Stimulated activated CD4-positive, alpha-beta T cell treated with anti-CD3 and anti-CD28 coated beads, Interleukin-1b, Interleukin-23, amount 100 ng/mL, for 4 hours (primary cell): ENCODE measurements at regions not wholly inside any gene's neighbourhood (a gene's known extent, or its start where the extent isn't known, plus 50 kb on each side); places are given as distances from the start of the nearest gene placed in this dataset.
"Not testable (repeated sequence)": the region's sequence is repeated elsewhere in the genome, so short reads cannot be mapped to it uniquely, and the experiment has no call there.

Experiments
- DNase-seq, 2 donors: peaks; one replicate each; pipeline ENCODE4 v3.0.0-alpha.2; 2020; ENCODE audit warnings: low read depth in 2 of 2

DNA sequence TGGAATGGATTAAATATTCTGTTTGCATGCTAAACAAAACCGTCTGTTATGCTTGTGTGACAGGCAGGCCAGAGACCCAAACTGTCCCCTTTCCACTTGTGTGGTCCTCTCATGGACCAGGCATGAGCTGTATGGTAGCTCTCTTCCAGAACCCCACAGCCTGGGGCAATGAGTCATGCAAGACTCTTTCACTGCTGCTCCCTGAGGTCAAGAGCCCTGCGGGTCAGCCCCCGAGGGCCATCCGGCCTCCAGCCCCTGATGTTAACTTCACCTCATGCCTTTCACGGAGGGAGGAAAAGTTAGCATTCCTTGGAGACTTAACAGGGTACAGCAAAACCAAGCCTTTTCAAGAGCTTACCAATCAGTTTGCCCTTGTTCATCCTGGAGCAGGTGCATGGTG is 239.1 kb upstream of the DIO3 start:
- DNase-seq = no peak

DNA sequence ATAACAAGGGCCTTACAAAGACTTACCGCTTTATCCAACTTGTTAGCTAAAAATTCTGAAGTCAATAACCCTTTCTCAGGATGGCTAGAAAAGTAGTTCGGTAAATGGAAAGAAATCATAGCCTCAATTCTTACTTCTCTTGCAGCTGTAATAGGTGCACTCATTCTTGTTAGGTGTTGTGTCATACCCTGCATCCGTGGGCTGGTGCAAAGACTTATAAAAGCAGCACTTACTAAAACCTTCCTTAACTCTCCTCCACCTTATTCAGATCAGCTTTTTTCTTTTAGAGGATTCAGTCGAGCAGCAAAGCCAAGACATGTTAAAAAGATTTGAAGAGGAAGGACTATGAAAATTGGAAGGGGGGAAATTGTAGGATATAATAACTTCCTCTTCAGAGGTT is 238.2 kb upstream of the DIO3 start:
- no peak for DNase-seq

DNA sequence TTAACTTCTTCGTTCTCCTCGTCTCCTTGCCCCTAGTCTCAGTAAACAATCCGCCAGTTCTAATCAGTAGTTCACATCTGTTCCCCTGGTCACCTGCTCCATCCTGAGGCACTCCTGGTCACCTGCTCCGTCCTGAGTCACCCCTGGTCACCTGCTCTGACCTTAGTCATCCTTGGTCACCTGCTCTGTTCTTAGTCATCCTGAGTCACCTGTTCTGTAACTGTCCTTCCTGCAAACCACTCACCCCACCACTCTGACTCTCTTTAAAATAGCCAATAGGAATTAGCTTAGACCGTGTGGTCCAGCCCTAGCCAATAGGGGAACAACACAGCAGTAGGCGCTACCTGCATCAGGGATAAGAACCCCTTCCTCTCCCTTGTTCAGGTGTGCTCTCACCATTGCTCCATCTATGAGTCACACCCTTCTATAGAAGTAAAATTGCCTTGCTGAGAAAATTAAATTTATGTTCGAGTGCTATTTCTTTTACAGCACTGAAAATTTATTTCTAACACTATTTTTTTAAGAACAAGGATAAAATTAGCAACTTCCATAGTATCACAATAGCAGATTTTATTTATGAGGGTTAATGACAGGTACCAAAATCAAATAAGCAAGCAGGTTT is 237.6 kb upstream of the DIO3 start:
- DNase-seq = not testable (repeated sequence)

DNA sequence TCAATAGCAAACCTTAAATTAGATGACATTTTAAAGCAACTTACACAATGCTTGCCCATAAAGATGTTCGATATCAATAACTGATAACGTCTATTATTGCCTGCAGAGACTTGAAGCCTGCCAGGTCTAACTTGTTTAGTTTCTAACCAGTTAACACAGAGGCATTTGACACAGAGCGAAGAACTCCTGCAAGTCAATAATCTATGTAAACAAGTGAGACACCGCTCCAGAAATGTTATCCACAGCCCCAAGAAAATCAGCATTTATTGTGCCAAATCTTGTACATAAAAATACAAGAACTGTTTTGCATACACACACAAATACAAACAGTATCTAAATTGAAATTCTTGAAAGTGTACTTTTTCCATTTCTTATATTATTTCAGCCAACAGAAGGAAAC is 236.0 kb upstream of the DIO3 start:
- DNase-seq = no peak

DNA sequence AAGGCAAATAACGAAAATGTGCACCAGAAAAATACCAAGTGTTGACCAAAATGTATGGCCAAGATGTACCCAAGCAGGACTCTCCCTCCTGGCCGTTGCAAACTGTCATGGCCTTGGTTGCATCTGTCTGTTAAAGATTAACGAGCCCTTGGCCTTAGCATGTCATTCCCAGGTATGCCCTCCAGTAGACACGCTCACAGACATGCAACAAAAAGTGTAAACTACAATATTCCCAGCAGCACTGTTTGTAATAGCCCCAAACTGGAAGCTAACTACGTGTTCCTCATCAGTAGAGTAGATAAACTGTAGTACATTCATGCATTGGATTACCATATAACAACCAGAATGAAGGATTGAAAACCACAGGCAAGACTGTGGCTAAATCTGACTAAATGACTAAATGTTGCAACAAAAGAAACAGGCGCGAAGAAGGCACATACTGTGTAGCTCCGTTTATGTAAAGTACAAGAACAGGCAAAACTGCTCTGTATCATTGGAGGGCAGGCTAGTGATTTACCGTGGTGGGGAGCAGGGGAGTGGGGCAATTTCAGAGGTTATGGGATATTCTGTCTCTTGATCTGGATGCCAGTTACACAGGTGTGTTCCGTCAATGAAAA is 232.8 kb upstream of the DIO3 start:
- DNase-seq = no peak

DNA sequence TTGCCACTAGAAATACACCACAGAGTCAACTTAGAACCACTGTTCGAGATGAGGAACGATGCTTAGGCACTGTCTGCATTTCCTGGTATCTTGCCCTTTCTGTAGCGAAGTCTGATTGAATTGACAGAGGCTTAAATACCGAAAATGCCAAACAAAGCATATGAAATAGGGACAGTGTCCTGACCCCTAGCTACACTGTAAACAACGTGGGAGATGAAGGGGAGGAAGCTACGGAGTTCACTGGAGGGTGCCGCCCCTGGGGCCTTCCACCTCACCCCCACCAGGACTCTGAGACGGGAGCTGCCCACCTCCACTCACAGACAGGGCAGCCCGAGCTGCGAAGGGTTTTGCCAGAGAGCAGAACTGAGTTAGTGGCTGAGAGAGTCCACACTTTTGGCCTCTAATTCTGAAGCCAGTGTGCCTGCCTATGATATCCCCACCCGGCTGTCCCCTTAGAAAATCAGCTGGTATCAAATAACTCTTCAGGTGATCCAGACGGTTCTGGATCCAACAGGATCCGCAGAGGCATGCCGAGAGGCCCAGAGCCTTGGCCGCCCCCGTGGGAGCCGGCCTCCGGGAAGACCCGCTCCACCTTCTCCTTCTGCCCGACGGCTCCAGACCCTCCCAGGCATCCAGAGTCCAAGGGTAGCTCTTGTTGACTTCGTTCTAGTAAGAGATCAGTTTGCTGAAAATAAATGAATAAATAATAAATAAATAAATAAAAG is 230.7 kb upstream of the DIO3 start:
- DNase-seq = no peak

DNA sequence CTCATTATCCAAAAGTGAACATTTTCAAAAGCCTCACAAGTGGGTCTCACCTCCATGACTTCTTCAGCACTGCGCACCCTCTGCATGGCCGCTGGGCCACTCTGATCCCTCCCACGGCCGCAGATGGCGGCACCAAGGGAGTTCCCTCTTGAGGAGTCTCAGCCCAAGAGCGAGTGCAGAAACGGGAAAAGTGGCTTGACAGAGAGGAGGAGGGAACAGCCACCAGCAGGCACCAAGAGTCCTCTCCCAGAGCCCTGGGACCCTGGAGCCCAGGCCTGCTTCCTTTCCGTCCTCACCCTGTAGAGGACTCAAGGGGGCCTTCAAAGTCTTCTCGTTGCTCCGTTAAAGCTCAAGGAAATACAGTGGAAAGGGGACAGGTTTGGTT is 230.2 kb upstream of the DIO3 start:
- no peak for DNase-seq

DNA sequence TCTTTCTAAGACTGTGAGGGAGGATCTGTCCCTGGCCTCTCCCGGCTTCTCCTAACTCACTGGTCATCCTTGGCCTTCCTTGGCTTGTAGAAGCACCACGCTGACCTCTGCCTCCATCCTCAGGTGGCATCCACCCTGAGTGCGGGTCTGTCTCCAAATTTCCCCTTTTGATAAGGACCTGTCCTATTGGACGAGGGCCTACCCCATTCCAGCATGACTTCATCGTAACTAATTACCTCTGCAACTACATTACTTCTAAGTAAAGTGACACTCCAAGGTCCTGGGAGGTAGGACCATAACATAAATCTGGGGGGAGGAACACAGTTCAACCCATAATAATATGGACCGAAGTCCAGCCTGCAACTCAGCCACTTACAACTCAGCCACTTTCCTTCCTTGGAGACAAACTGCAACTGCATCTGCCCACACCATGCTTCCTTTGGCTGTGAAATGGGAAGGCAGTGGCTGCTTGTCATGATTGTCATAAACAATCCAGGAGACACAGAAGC is 229.6 kb upstream of the DIO3 start:
- no peak for DNase-seq

DNA sequence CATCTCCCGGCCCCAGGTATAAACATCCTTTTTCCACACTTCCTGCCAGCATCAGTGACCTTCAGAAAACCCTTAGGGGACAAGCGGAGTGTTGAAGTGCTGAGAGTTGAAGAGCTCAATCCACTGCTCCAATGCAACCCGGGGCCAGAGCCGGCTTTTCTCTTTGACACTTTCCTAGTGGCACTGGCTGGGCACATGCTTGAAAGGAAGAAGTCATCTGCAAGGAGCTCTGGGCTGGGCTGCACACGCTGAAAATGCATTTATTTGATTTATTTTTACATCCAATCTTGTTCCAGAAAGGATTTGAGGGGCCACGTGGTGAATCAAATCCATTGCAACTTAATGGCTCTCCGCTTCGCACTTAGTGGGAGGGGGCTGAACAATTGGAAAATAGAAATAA is 229.0 kb upstream of the DIO3 start:
- no peak for DNase-seq

DNA sequence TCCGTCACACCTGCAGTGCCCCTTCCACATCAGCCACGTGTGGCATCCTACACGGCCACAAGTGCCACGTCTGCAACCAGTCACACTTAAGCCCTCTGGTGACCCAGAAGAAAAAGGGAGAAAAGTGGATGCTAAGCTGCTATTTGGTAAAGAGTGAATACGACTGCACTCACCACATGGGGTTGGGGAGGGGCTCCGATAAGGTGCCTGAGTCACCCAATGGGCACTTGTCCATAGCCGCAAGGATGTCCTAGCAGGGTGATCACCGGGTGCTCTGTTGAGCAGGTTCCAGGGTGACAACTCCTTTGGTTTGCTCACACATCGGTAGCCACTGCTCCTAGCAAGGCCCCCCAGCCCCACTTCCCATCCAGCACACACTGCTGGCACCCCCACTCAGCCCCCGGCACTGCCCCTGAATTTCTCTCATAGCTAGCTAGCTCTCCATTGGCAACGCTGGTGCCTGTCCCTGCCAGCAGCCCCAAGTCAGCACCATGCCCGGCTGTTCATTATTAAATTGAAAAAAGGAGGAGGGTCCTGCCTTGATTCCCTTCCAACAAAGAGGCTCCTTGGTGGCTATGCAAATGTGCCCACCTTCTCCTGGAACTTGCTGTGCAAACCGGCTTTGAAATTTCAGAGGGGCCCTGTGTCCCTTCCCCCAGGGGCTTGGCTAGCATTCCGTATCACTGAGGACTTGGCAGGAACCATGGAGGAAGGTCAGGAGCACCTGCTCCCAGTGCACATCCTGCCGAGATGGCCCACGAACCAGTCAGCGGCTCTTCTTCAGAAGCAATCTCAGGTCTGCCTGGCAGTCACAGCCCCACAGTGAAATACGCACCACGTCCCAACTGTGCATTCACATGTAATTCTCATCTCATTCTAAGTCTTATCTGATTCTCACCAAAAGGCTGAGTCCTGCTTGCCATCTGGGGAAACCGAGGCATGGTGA is 227.7 kb upstream of the DIO3 start:
- DNase-seq = no peak

DNA sequence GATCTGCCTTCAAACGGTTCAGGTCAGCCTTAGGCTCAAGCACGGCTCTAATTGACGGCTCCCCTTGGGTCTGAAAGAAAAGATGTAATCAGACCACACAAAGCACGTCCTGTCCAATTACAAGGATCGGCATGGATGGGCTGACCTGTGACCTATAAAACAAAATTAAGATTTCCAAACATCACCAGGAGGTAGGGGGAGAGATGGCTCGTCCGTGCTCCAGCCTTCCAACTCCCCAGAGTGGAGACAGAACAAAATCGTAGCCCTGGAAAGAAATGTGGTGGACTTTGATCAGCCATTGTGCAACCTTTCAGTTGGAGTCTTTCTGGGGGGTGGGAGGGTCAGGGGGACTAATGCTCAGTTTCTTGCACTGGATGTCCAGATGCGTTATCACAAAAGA is 226.6 kb upstream of the DIO3 start:
- DNase-seq = no peak

DNA sequence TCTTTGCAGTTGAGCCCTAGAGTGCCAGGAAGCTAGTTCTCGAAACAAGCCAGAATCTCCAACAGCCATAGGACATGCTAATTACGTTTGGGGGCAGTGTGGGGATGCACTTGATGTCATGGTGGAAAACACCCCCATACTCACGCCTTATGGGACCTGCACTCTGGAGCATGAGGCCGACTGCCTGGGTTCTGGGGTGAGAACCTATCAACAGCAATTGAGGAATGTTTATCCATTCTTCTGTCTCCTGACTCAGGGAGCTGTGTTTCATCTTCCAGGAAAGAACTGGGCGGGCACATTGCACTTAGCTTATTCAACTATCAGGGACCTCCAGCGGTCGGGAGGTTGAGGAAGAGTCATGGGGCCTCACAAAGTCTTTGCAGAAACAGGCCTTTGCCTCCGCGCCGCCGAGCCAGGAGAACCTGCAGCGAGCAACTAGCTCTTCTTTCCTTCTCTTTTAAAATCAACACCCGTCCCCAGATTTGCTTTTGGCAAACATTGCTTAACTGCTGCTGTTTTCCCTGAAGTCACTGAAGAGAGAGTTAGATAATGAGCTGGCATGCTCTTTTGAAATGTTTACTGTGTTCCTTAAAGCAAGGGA is 226.1 kb upstream of the DIO3 start:
- DNase-seq = no peak

DNA sequence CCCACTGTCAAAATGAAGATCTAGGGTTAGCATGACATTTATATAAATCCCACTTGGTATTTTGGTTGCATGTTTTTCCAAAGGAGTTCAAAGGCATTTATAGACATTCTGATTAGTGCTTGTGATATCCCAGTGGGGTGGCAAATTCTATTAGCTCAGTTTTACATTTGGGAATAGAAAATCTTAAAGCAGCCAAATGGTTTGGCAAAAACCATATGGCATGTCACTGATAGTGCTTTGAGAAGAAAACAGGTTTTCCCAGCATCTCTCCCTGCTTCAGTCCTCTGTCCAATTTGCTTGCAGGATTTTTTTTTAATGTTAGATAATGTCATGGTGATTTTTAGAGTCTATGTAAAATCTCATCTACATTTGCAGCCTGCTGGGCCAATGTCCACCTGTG is 225.1 kb upstream of the DIO3 start:
- no peak for DNase-seq

DNA sequence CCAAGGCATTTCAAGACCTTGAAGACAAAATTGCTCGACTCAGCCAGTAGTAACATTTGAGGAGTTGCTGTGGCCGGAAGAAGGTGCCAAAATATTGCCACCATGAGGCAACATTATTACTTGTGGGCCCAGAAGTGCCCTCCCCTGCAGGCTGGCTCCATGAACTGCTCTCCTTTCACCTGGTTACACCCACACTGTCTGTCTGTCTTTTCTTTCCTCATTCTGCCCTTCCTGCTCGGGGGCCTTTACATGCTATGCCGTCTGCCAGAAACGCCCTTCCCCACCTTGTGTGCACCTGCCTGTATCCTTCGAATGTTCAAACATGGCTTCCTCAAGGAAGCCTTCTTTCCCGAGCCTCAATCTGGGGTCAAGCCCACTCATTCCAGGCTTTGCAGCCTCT is 224.2 kb upstream of the DIO3 start:
- no peak for DNase-seq

DNA sequence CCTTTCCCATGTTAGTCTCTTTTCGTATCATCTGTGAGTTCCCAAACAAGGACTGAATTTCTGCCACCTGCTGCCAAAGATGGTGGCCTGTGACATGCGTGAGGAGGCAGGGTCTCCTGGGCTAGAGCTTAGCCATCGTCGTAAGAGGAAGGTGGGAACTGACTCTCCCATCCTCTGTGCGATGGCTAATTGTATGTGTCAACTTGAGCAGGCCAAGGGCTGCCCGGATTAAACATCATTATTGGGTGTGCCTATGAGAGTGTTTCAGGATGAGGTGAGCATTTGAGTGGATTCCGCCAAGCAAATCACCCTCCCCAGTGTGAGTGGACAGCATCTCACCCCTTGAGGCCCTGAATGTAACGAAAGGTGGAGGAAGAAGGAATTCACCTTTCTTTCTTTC is 220.7 kb upstream of the DIO3 start:
- DNase-seq = no peak

DNA sequence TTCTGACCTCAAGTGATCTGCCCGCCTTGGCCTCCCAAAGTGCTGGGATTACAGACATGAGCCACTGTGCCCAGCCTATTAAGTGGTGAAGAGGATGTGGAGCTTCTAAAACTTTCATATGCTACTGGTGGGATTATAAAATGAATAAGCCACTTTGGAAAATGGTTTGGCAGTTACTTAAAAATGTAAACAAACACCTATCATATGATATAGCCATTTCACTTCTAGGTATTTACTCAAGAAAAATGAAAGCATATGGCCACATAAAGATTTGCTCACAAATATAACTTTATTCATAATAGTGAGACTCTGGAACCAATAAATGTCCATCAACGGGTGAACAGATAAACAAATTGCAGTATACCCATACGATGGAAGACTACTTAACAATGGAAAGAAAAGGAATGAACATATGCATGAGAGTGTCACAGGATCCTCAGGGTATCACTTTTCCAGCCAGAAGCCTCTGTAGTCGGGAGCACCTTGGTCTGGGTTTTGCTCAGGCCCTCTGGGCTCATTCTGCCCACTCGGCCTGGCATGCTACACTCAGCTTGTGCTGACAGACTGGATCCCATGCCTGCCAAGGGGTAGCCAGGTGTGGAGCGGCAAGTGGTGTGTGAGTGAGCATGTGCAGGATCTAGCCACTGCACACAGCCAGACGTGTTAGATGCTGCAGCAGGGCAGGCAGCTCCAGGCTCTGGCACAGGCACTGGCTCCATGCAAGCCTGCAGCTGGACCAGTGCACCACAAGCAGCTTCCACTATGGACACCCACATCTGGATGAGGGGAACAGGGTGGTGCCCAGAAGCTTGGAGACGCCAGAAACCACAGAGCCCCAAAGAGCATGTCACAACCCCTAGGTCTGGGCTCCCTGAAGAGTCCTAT is 213.2 kb upstream of the DIO3 start:
- no peak for DNase-seq

DNA sequence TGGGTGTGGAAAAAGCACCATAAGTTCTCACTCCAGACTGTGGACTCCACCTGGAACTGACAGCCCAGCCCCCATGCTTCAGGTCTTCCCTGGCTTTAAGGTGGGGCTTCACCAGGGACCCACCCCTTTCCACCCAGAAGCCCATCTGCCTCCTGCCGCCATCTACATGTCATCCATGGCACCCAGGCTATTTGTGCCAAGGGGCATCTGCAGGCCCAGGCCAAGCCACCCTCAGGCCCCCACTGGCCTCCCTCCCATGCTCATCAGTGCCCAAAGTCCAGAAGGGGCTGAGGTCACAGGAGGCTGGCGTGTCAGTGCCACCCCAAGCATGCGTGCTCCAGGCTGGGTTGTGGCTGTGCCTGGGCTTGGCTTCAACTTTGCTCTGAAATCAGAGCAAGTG is 212.2 kb upstream of the DIO3 start:
- DNase-seq = no peak

DNA sequence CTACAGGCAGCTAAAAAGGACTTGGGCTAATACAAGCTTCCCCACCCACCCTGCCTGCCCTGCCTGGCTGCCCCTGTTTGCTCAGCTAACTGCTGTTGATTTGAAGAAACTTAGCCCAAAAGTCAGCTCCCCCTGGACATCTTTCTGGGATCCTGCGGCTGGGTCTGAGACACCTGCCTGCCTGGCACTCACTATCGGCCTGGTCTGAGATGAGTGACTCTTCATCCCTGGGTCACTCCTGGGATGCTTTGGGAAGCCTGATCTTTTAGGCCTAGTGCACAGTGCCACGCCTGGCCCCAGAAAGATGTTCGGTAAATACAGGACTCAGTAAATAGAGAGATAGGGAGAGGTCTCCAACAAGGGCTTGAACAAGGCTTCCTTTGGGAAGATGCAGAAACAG is 211.3 kb upstream of the DIO3 start:
- no peak for DNase-seq

DNA sequence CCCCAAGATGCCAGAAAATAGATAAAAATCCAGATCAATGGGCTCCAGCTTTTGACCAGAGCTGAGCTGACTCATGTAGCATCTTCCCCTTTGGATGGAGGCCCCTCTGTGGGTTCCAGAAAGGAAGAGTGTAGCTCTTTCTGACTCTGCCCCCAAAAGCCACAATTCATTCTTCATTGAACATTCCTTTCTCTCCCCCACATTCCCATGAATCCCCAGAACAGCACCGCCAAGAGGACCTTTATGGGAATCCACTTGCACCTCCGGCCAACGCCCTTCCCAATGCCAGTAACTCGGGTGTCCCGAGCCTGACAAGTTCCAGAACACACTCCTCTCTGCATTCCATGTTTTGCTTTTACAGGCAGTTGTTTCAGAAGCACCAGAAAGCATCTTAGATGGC is 210.6 kb upstream of the DIO3 start:
- no peak for DNase-seq

DNA sequence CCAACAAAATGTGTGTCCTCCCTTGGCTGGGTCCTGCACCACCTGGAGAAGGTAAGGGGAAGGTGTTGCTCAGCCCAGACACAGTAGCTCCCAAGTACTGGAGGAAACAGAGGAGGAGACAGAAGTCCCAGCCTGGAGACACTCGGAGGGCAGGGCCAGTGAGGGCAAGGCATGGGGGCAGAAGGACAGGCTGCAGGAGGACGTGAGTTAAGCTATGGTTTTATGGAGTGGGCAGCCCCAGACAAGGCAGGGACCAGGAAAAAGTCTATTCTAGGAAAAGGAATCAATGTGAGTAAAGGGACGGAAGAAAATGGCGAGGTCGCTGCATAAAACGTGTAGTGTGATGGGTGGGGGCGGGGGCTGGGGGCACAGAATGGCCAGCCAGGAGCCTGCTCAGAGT is 210.1 kb upstream of the DIO3 start:
- DNase-seq = no peak

DNA sequence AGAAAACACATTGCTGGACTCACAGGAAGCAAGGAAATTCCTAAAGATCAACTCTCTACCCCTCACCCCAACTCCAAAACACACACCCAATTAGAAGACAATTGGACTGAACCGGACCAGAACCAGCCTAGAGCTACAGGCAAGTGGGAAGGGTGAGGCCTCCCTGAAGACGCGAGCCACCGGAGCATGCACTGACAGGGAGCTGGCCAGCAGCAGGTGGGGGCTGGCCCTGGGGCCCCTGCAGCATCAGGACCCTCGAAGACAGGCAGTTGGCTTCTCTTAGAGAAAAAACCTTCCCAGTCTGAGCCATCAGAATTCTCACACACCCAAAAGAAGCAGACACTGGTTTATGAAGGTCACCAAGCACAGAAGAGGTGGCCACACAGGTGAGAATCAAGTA is 209.5 kb upstream of the DIO3 start:
- no peak for DNase-seq
